ENCODE measurements at regions not wholly inside any gene's neighbourhood (a gene's known extent, or its start where the extent isn't known, plus 50 kb on each side); places are given as distances from the start of the nearest gene placed in this dataset.
A peak's percentile ranks its signal among the peaks of the same experiment; 100 is the strongest.

GRCh38 chr5:4575608-4576007 lies 564.5 kb upstream of the ADAMTS16 start:
- Mint-ChIP-seq H3K27me3 (no peaks in the 10 kb centered on the region), H3K27ac (no peak overlapping the region), H3K9me3 (peaks cover 0 to 20% (median 8%) of the 10 kb centered on the region in 11 donors), H3K4me3 (no peak overlapping the region), H3K4me1 (no peaks in the 10 kb centered on the region), H3K36me3 (peaks cover 0 to 4% (median 0%) of the 10 kb centered on the region in 5 donors)
- DNase-seq (no peak), ATAC-seq (no peak)
- Histone ChIP-seq H3K27me3 (ENCODE audit: control insufficient read depth in 2 of 2, insufficient read depth in 2 of 2, low read length in 2 of 2) (no peaks in the 10 kb centered on the region), H3K9me3 (ENCODE audit: control insufficient read depth in 2 of 3, low read length in 3 of 3) (no peaks in the 10 kb centered on the region), H3K4me3 (ENCODE audit: low read length) (no peak overlapping the region), H3K36me3 (ENCODE audit: control insufficient read depth in 2 of 3, insufficient read depth in 3 of 3, low read length in 3 of 3) (no peaks in the 10 kb centered on the region), H3K4me1 (ENCODE audit: control insufficient read depth in 2 of 2, insufficient read depth in 2 of 2, low read length in 2 of 2) (no peaks in the 10 kb centered on the region), H3K27ac (ENCODE audit: low read depth, low read length) (no peak overlapping the region)
- ChIA-PET CTCF (no interaction called here), POLR2A (no interaction called here)
- intact Hi-C loops (cut with micrococcal nuclease): no loop called here

GRCh38 chr5:4576161-4576748 lies 563.9 kb upstream of the ADAMTS16 start:
- no peaks in the 10 kb centered on the region for H3K27me3 Mint-ChIP-seq
- no peaks in the 10 kb centered on the region for H3K4me1 Mint-ChIP-seq
- H3K27ac ChIP-seq (ENCODE audit: low read depth, low read length): no peak overlapping the region
- H3K36me3 Mint-ChIP-seq: no peaks in the 10 kb centered on the region
- ATAC-seq (no peak), DNase-seq (no peak)
- no peak overlapping the region for H3K27ac Mint-ChIP-seq
- intact Hi-C loops (cut with micrococcal nuclease): no loop called here
- no peak overlapping the region for H3K4me3 ChIP-seq (ENCODE audit: low read length)
- no peak overlapping the region for H3K4me3 Mint-ChIP-seq
- no peaks in the 10 kb centered on the region for H3K9me3 ChIP-seq (ENCODE audit: control insufficient read depth in 2 of 3, low read length in 3 of 3)
- H3K4me1 ChIP-seq (ENCODE audit: control insufficient read depth in 2 of 2, insufficient read depth in 2 of 2, low read length in 2 of 2): no peaks in the 10 kb centered on the region
- no peaks in the 10 kb centered on the region for H3K36me3 ChIP-seq (ENCODE audit: control insufficient read depth in 2 of 3, insufficient read depth in 3 of 3, low read length in 3 of 3)
- ChIA-PET POLR2A (no interaction called here), CTCF (no interaction called here)
- no peaks in the 10 kb centered on the region for H3K27me3 ChIP-seq (ENCODE audit: control insufficient read depth in 2 of 2, insufficient read depth in 2 of 2, low read length in 2 of 2)
- H3K9me3 Mint-ChIP-seq: peaks cover 0 to 27% (median 8%) of the 10 kb centered on the region in 11 donors

GRCh38 chr5:4576908-4577307 lies 563.2 kb upstream of the ADAMTS16 start:
- no peaks in the 10 kb centered on the region for H3K27me3 Mint-ChIP-seq
- no peaks in the 10 kb centered on the region for H3K4me1 Mint-ChIP-seq
- H3K4me3 ChIP-seq (ENCODE audit: low read length): no peak overlapping the region
- no peak overlapping the region for H3K27ac Mint-ChIP-seq
- H3K4me1 ChIP-seq (ENCODE audit: control insufficient read depth in 2 of 2, insufficient read depth in 2 of 2, low read length in 2 of 2): no peaks in the 10 kb centered on the region
- H3K36me3 ChIP-seq (ENCODE audit: control insufficient read depth in 2 of 3, insufficient read depth in 3 of 3, low read length in 3 of 3): no peaks in the 10 kb centered on the region
- no peak overlapping the region for H3K4me3 Mint-ChIP-seq
- no peaks in the 10 kb centered on the region for H3K9me3 ChIP-seq (ENCODE audit: control insufficient read depth in 2 of 3, low read length in 3 of 3)
- no peak overlapping the region for H3K27ac ChIP-seq (ENCODE audit: low read depth, low read length)
- H3K27me3 ChIP-seq (ENCODE audit: control insufficient read depth in 2 of 2, insufficient read depth in 2 of 2, low read length in 2 of 2): no peaks in the 10 kb centered on the region
- peaks cover 0 to 28% (median 8%) of the 10 kb centered on the region in 11 donors for H3K9me3 Mint-ChIP-seq
- intact Hi-C loops (cut with micrococcal nuclease): no loop called here
- no peak for DNase-seq
- ATAC-seq: no peak
- POLR2A ChIA-PET: no interaction called here
- CTCF ChIA-PET: no interaction called here
- no peaks in the 10 kb centered on the region for H3K36me3 Mint-ChIP-seq

GRCh38 chr5:4579679-4580078 lies 560.5 kb upstream of the ADAMTS16 start:
- Histone ChIP-seq H3K27ac (ENCODE audit: low read depth, low read length) (no peak overlapping the region), H3K9me3 (ENCODE audit: control insufficient read depth in 2 of 3, low read length in 3 of 3) (no peaks in the 10 kb centered on the region), H3K4me3 (ENCODE audit: low read length) (no peak overlapping the region), H3K4me1 (ENCODE audit: control insufficient read depth in 2 of 2, insufficient read depth in 2 of 2, low read length in 2 of 2) (no peaks in the 10 kb centered on the region), H3K36me3 (ENCODE audit: control insufficient read depth in 2 of 3, insufficient read depth in 3 of 3, low read length in 3 of 3) (no peaks in the 10 kb centered on the region), H3K27me3 (ENCODE audit: control insufficient read depth in 2 of 2, insufficient read depth in 2 of 2, low read length in 2 of 2) (no peaks in the 10 kb centered on the region)
- ATAC-seq (no peak), DNase-seq (no peak)
- no peaks in the 10 kb centered on the region for H3K4me1 Mint-ChIP-seq
- intact Hi-C loops (cut with micrococcal nuclease): no loop called here
- no peak overlapping the region for H3K27ac Mint-ChIP-seq
- no peak overlapping the region for H3K4me3 Mint-ChIP-seq
- H3K36me3 Mint-ChIP-seq: no peaks in the 10 kb centered on the region
- ChIA-PET POLR2A (no interaction called here), CTCF (no interaction called here)
- no peaks in the 10 kb centered on the region for H3K27me3 Mint-ChIP-seq
- peaks cover 0 to 27% (median 8%) of the 10 kb centered on the region in 11 donors for H3K9me3 Mint-ChIP-seq

- ChIA-PET POLR2A (no interaction called here), CTCF (no interaction called here)
- Mint-ChIP-seq H3K27me3 (no peaks in the 10 kb centered on the region), H3K36me3 (no peaks in the 10 kb centered on the region), H3K27ac (no peak overlapping the region), H3K4me1 (no peaks in the 10 kb centered on the region), H3K9me3 (peaks cover 0 to 30% (median 8%) of the 10 kb centered on the region in 11 donors), H3K4me3 (no peak overlapping the region)
- intact Hi-C loops (cut with micrococcal nuclease): no loop called here
- H3K4me3 ChIP-seq (ENCODE audit: low read length): no peak overlapping the region
- H3K36me3 ChIP-seq (ENCODE audit: control insufficient read depth in 2 of 3, insufficient read depth in 3 of 3, low read length in 3 of 3): no peaks in the 10 kb centered on the region
- no peak for DNase-seq
- H3K4me1 ChIP-seq (ENCODE audit: control insufficient read depth in 2 of 2, insufficient read depth in 2 of 2, low read length in 2 of 2): no peaks in the 10 kb centered on the region
- H3K27ac ChIP-seq (ENCODE audit: low read depth, low read length): no peak overlapping the region
- H3K9me3 ChIP-seq (ENCODE audit: control insufficient read depth in 2 of 3, low read length in 3 of 3): no peaks in the 10 kb centered on the region
- ATAC-seq: no peak
- H3K27me3 ChIP-seq (ENCODE audit: control insufficient read depth in 2 of 2, insufficient read depth in 2 of 2, low read length in 2 of 2): no peaks in the 10 kb centered on the region
Measured at GRCh38 chr5:4580772-4581171, 559.4 kb upstream of the ADAMTS16 start.

GRCh38 chr5:4581289-4581688 lies 558.8 kb upstream of the ADAMTS16 start:
- H3K27ac Mint-ChIP-seq: no peak overlapping the region
- POLR2A ChIA-PET: no interaction called here
- H3K4me3 Mint-ChIP-seq: no peak overlapping the region

GRCh38 chr5:4584982-4585381 lies 555.1 kb upstream of the ADAMTS16 start:
- ATAC-seq (no peak), DNase-seq (no peak)
- H3K4me1 Mint-ChIP-seq: no peaks in the 10 kb centered on the region
- CTCF ChIA-PET: no interaction called here
- H3K36me3 ChIP-seq (ENCODE audit: control insufficient read depth in 2 of 3, insufficient read depth in 3 of 3, low read length in 3 of 3): no peaks in the 10 kb centered on the region
- POLR2A ChIA-PET: no interaction called here
- H3K4me1 ChIP-seq (ENCODE audit: control insufficient read depth in 2 of 2, insufficient read depth in 2 of 2, low read length in 2 of 2): no peaks in the 10 kb centered on the region
- H3K9me3 Mint-ChIP-seq: peaks cover 0 to 22% (median 12%) of the 10 kb centered on the region in 11 donors
- no peaks in the 10 kb centered on the region for H3K36me3 Mint-ChIP-seq
- intact Hi-C loops (cut with micrococcal nuclease): no loop called here
- H3K27me3 ChIP-seq (ENCODE audit: control insufficient read depth in 2 of 2, insufficient read depth in 2 of 2, low read length in 2 of 2): no peaks in the 10 kb centered on the region
- H3K27ac ChIP-seq (ENCODE audit: low read depth, low read length): no peak overlapping the region
- no peak overlapping the region for H3K27ac Mint-ChIP-seq
- no peak overlapping the region for H3K4me3 Mint-ChIP-seq
- no peak overlapping the region for H3K4me3 ChIP-seq (ENCODE audit: low read length)
- H3K9me3 ChIP-seq (ENCODE audit: control insufficient read depth in 2 of 3, low read length in 3 of 3): no peaks in the 10 kb centered on the region
- H3K27me3 Mint-ChIP-seq: no peaks in the 10 kb centered on the region

More at GRCh38 chr5:4581289-4581688, 558.8 kb upstream of the ADAMTS16 start:
- Histone ChIP-seq H3K36me3 (ENCODE audit: control insufficient read depth in 2 of 3, insufficient read depth in 3 of 3, low read length in 3 of 3) (no peaks in the 10 kb centered on the region), H3K27ac (ENCODE audit: low read depth, low read length) (no peak overlapping the region), H3K27me3 (ENCODE audit: control insufficient read depth in 2 of 2, insufficient read depth in 2 of 2, low read length in 2 of 2) (no peaks in the 10 kb centered on the region), H3K9me3 (ENCODE audit: control insufficient read depth in 2 of 3, low read length in 3 of 3) (no peaks in the 10 kb centered on the region), H3K4me1 (ENCODE audit: control insufficient read depth in 2 of 2, insufficient read depth in 2 of 2, low read length in 2 of 2) (no peaks in the 10 kb centered on the region), H3K4me3 (ENCODE audit: low read length) (no peak overlapping the region)
- no peaks in the 10 kb centered on the region for H3K4me1 Mint-ChIP-seq
- CTCF ChIA-PET: no interaction called here
- no peaks in the 10 kb centered on the region for H3K36me3 Mint-ChIP-seq
- intact Hi-C loops (cut with micrococcal nuclease): no loop called here
- H3K9me3 Mint-ChIP-seq: peaks cover 0 to 30% (median 8%) of the 10 kb centered on the region in 11 donors
- no peak for DNase-seq
- H3K27me3 Mint-ChIP-seq: no peaks in the 10 kb centered on the region
- peak; percentile 29 for ATAC-seq
